Choroid plexus epithelial cell (primary cell): ENCODE measurements at regions not wholly inside any gene's neighbourhood (a gene's known extent, or its start where the extent isn't known, plus 50 kb on each side); places are given as distances from the start of the nearest gene placed in this dataset.

ENCODE experiments used
- DNase-seq: peaks from one replicate; pipeline ENCODE4 v3.0.0-alpha.2; 2010; ENCODE audit warnings: low read depth
- H3K4me3 ChIP-seq: 2 replicates; pipeline ENCODE4 v1.5.1; 2011; ENCODE audit warnings: low read depth, mild to moderate bottlenecking, control low read depth, low read length, moderate library complexity
- TF ChIP-seq, protein P1 (sequence below): conservative IDR thresholded peaks from 2 replicates; pipeline ENCODE4 v1.5.1; 2011; ENCODE audit warnings: low read depth, mild to moderate bottlenecking, control low read depth, inconsistent platforms, low read length, moderate library complexity

- TF ChIP-seq, protein P1, sequence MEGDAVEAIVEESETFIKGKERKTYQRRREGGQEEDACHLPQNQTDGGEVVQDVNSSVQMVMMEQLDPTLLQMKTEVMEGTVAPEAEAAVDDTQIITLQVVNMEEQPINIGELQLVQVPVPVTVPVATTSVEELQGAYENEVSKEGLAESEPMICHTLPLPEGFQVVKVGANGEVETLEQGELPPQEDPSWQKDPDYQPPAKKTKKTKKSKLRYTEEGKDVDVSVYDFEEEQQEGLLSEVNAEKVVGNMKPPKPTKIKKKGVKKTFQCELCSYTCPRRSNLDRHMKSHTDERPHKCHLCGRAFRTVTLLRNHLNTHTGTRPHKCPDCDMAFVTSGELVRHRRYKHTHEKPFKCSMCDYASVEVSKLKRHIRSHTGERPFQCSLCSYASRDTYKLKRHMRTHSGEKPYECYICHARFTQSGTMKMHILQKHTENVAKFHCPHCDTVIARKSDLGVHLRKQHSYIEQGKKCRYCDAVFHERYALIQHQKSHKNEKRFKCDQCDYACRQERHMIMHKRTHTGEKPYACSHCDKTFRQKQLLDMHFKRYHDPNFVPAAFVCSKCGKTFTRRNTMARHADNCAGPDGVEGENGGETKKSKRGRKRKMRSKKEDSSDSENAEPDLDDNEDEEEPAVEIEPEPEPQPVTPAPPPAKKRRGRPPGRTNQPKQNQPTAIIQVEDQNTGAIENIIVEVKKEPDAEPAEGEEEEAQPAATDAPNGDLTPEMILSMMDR, result no peak
- no peak for DNase-seq
- no peak overlapping the region for H3K4me3 ChIP-seq
Measured at GRCh38 chr7:142442396-142442795, 184.5 kb upstream of the PRSS58 start.

- TF ChIP-seq, protein P1, result no peak
- no peak for DNase-seq
- H3K4me3 ChIP-seq, result no peak overlapping the region
Measured at GRCh38 chr7:142440906-142441411, 183.1 kb upstream of the PRSS58 start.

GRCh38 chr7:142440219-142440905, 182.5 kb upstream of the PRSS58 start:
- H3K4me3 ChIP-seq, result no peak overlapping the region
- DNase-seq, result peak; percentile 83
- TF ChIP-seq, protein P1, result no peak

DNA sequence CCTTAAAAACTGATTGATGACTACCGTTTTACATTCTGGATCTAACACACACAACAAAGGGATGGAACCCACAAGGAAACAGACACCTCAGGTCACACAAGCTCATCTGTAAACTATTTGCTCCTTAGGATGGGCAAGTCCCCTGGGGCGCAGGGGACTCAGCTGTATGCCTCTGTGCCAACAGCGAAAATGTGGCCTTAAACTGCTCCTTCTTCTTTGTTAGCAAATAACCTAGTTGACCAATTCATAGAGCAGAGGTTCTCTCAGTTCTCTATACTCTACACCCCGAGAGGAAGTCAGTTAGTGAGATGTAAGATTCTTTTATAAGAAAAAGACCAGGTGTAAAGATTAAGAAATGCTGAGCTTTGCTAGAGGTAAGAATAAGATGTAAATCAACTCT, 181.9 kb upstream of the PRSS58 start:
- no peak for DNase-seq
- TF ChIP-seq, protein P1, result no peak
- no peak overlapping the region for H3K4me3 ChIP-seq

DNA sequence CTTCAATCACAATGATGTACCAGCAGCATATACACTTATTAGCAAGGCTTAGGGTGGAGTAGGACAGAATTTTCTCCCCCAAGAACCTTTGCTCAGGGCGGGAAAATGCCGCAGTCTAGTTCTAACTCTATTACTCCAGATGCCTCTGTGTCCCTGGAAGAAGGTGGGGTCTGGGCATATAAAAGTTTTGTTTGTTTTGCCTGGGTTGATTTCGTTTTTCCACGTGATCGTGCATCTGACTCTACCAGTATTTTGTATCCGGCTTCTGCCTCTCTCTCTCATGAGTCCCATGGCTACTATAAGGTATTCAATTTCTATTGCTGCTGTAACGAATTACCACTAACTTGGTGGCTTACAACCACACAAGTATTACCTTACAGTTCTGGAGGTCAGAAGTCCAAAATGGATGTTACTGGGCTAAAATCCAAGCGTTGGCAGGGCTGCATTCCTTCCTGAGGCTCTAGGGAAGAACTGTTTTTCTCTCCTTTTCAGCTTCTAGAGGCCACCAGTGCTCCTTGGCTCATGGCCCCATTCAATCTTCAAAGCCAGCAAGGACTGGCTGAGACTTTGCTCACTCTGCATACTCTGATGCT, 181.2 kb upstream of the PRSS58 start:
- no peak for DNase-seq
- TF ChIP-seq, protein P1, result no peak
- no peak overlapping the region for H3K4me3 ChIP-seq

DNA sequence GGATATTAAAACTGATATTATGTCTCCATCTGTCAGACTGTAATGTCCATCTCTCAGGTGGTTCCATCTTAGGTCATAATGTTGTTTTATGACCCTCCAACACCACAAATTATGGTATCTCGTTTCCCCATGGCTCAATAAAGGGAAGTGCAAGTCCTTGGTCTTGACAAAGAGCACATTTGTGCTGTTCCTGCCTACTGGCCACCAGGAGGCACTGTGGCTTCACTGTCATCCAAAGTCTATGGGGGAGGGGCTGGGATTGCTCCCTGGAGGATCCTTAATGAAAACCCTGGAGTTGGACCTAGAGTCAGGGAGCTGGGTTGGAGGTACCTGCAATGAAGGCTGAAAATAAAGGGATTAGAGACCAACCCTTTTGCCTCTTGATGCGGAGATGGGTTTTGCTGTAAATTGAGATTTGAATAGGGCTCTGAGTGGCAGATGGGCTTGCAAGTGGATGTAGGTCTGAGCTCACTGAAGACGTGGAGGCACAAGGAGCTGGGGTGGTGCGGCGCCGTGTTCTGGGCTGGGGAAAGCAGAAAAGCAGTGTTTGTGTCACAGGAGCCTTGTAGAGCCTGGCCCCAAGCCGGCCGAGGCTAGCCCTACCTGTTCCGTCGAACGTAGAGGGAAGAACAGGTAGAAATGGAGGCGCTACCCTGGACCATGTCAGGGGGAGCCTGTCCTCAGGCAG, 180.5 kb upstream of the PRSS58 start:
- DNase-seq, result peak; percentile 79
- TF ChIP-seq, protein P1, result peak; percentile 94
- no peak overlapping the region for H3K4me3 ChIP-seq
